ENCODE measurements at regions not wholly inside any gene's neighbourhood (a gene's known extent, or its start where the extent isn't known, plus 50 kb on each side); places are given as distances from the start of the nearest gene placed in this dataset.

DNA sequence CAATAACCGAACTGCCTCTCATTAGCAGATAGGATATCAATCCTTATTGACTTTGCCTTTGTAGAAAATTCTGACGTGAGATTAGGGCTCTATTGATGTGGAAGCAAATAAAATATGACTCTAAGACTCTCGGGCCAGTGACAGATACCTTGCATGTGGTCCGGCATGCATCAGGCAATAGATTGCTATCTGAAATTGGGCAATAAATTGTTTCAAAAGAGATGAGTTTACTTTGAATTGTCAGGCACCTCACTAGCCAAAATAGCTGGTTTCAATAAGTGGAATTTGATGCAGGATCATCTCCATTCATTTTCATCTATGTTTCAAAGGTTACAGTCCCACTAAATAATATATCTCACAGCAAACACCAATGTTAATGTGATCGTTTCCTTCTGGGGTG is 186.3 kb upstream of the PLEKHA5 start:
- TF ChIP-seq EZH2 (IDR thresholded peaks at IDR 0.05; ENCODE audit: insufficient read depth, poor library complexity, severe bottlenecking) (no peak), EZH2phosphoT487 (IDR thresholded peaks at IDR 0.05; ENCODE audit: insufficient read depth, low read depth) (no peak)
